Gastrocnemius medialis (tissue), 4 donors: ENCODE measurements at regions not wholly inside any gene's neighbourhood (a gene's known extent, or its start where the extent isn't known, plus 50 kb on each side); places are given as distances from the start of the nearest gene placed in this dataset.

Source experiments
- ATAC-seq, 2 donors: fragments of 150-250 bp; one replicate each; pipeline ENCODE4 v1.9.1; 2016
- DNase-seq, 2 donors: peaks; one replicate each; pipeline ENCODE4 v3.0.0-alpha.2; 2019
- H3K27ac ChIP-seq, 4 donors: fragments of 200-600 bp; sonication (generic); 1 replicate in 1 of 4; 2 replicates in 3 of 4; pipeline ENCODE4 v1.5.1; 2016 to 2018; ENCODE audit warnings: mild to moderate bottlenecking in 2 of 4, moderate library complexity in 1 of 4
- H3K27me3 ChIP-seq, 3 donors: fragments of 200-600 bp; sonication (generic) in 2 of 3; 1 replicate in 1 of 3; 2 replicates in 2 of 3; pipeline versions ENCODE4 v1.5.1 to v1.6.0; 2016 to 2019; ENCODE audit warnings: mild to moderate bottlenecking in 1 of 3, moderate library complexity in 1 of 3
- H3K36me3 ChIP-seq, 2 donors: fragments of 200-600 bp; sonication (generic) in 1 of 2; one replicate each; pipeline ENCODE4 v1.5.1; 2017 to 2018
- H3K4me1 ChIP-seq, 2 donors: fragments of 200-600 bp; sonication (generic) in 1 of 2; one replicate each; pipeline ENCODE4 v1.5.1; 2016 to 2017; ENCODE audit warnings: mild to moderate bottlenecking in 2 of 2
- H3K4me3 ChIP-seq, 4 donors: fragments of 200-600 bp; sonication (generic) in 3 of 4; 1 replicate in 1 of 4; 2 replicates in 3 of 4; pipeline ENCODE4 v1.5.1; 2016 to 2019; ENCODE audit warnings: mild to moderate bottlenecking in 2 of 4
- H3K9me3 ChIP-seq, 3 donors: fragments of 200-600 bp; sonication (generic) in 2 of 3; 1 replicate in 1 of 3; 2 replicates in 2 of 3; pipeline ENCODE4 v1.5.1; 2016 to 2019
- POLR2A ChIP-seq, 2 donors: fragments of 450-650 bp; IDR thresholded peaks; one replicate each; pipeline ENCODE4 v1.6.1; 2017; ENCODE audit warnings: antibody characterized with exemption in 2 of 2, mild to moderate bottlenecking in 2 of 2, moderate library complexity in 2 of 2
- in situ Hi-C, 4 donors: fragments of 200-750 bp; cut with MboI; loops; one replicate each; pipeline versions ENCODE4 v1.15.0 to v1.8.0; 2017; ENCODE audit warnings: low sequenced_read_pairs in 4 of 4
- intact Hi-C: fragments of 100-400 bp; cut with DNase I; formaldehyde crosslinking; loops from one replicate; pipeline ENCODE4 v1.15.1; 2023; ENCODE audit warnings: low total_unique reads
- TF ChIP-seq, protein P1 (sequence below), 5 experiments: fragments of 450-650 bp in 3 of 5; fragments of 200-600 bp in 2 of 5; sonication (generic) in 2 of 5; IDR thresholded peaks in 4 of 5; conservative IDR thresholded peaks in 1 of 5; 1 replicate in 4 of 5; 2 replicates in 1 of 5; pipeline ENCODE4 v1.5.1; 2016 to 2019; ENCODE audit warnings: antibody characterized with exemption in 5 of 5, mild to moderate bottlenecking in 3 of 5, moderate library complexity in 3 of 5

GRCh38 chr5:72618708-72619107 lies 111.5 kb upstream of the ZNF366 start:
- no peaks in the 10 kb centered on the region for H3K9me3 ChIP-seq
- H3K4me3 ChIP-seq: no peak overlapping the region
- peak; percentile 76 to 80 for DNase-seq
- TF ChIP-seq, protein P1, sequence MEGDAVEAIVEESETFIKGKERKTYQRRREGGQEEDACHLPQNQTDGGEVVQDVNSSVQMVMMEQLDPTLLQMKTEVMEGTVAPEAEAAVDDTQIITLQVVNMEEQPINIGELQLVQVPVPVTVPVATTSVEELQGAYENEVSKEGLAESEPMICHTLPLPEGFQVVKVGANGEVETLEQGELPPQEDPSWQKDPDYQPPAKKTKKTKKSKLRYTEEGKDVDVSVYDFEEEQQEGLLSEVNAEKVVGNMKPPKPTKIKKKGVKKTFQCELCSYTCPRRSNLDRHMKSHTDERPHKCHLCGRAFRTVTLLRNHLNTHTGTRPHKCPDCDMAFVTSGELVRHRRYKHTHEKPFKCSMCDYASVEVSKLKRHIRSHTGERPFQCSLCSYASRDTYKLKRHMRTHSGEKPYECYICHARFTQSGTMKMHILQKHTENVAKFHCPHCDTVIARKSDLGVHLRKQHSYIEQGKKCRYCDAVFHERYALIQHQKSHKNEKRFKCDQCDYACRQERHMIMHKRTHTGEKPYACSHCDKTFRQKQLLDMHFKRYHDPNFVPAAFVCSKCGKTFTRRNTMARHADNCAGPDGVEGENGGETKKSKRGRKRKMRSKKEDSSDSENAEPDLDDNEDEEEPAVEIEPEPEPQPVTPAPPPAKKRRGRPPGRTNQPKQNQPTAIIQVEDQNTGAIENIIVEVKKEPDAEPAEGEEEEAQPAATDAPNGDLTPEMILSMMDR (IDR thresholded peaks at IDR 0.05 in 4 of 5, conservative IDR thresholded peaks at IDR 0.05 in 1 of 5): no peak
- TF ChIP-seq POLR2A (IDR thresholded peaks at IDR 0.05): peak; percentile 9 to 45
- peak; percentile 94 to 96 for ATAC-seq
- peak overlapping the region; percentile 80 to 92 (median 87) for H3K27ac ChIP-seq
- peaks cover 40 to 53% of the 10 kb centered on the region in 2 donors for H3K4me1 ChIP-seq
- in situ Hi-C loops: loop anchor here in 3 of 4 donors (10.0 to 25.0 kb wide), 4 partner anchors 194 to 344 kb away; partner anchors contain the start of genes TNPO1 (in 3 of the 3) and FCHO2 (in 1 of the 3)
- no peaks in the 10 kb centered on the region for H3K27me3 ChIP-seq
- intact Hi-C loops: loop anchor here (2.0 kb wide), 1 partner anchor 198 kb away; the partner anchor contains the start of gene TNPO1
- no peaks in the 10 kb centered on the region for H3K36me3 ChIP-seq

GRCh38 chr5:72615061-72615460 lies 107.9 kb upstream of the ZNF366 start:
- intact Hi-C loops: no loop called here
- TF ChIP-seq, protein P1 (IDR thresholded peaks at IDR 0.05 in 4 of 5, conservative IDR thresholded peaks at IDR 0.05 in 1 of 5): no peak
- TF ChIP-seq POLR2A (IDR thresholded peaks at IDR 0.05): no peak
- no peak overlapping the region for H3K27ac ChIP-seq
- peaks cover 20 to 23% of the 10 kb centered on the region in 2 donors for H3K4me1 ChIP-seq
- in situ Hi-C loops: loop anchor here in 3 of 4 donors (10.0 to 25.0 kb wide), 4 partner anchors 197 to 347 kb away; partner anchors contain the start of genes TNPO1 (in 3 of the 3) and FCHO2 (in 1 of the 3)
- no peaks in the 10 kb centered on the region for H3K36me3 ChIP-seq
- no peak overlapping the region for H3K4me3 ChIP-seq
- DNase-seq (no peak), ATAC-seq (no peak)
- no peaks in the 10 kb centered on the region for H3K27me3 ChIP-seq
- no peaks in the 10 kb centered on the region for H3K9me3 ChIP-seq

DNA sequence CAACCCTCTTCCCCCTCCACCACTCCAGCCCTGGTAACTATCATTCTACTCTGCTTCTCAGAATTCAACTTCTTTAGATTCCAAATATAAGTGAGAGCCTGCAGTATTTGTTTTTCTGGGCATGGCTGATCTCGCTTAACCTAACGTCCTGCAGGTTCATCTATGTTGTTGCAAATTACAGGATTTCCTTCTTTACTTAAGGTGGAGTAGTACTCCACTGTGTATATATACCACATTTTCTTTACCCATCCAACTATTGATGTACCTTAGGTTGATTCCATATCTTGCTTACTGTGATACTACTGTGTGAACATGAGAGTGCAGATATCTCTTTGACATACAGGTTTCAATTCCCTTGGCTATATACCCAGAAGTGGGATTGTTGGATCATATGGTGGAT lies 106.3 kb upstream of the ZNF366 start:
- in situ Hi-C loops (loop anchor here in 3 of 4 donors (10.0 to 25.0 kb wide), 4 partner anchors 199 to 349 kb away; partner anchors contain the start of genes TNPO1 (in 3 of the 3) and FCHO2 (in 1 of the 3)), intact Hi-C loops (loop anchor here (2.0 kb wide), 1 partner anchor 47 kb away; no protein-coding TSS in a partner anchor)
- Histone ChIP-seq H3K27me3 (no peaks in the 10 kb centered on the region), H3K9me3 (no peaks in the 10 kb centered on the region), H3K36me3 (no peaks in the 10 kb centered on the region), H3K27ac (no peak overlapping the region), H3K4me3 (no peak overlapping the region), H3K4me1 (peaks cover 10 to 11% of the 10 kb centered on the region in 2 donors)
- TF ChIP-seq, protein P1 (IDR thresholded peaks at IDR 0.05 in 4 of 5, conservative IDR thresholded peaks at IDR 0.05 in 1 of 5): no peak
- TF ChIP-seq POLR2A (IDR thresholded peaks at IDR 0.05): no peak
- ATAC-seq: no peak
- DNase-seq: no peak

GRCh38 chr5:72612810-72613209 lies 105.6 kb upstream of the ZNF366 start:
- H3K27me3 ChIP-seq: no peaks in the 10 kb centered on the region
- TF ChIP-seq, protein P1 (IDR thresholded peaks at IDR 0.05 in 4 of 5, conservative IDR thresholded peaks at IDR 0.05 in 1 of 5): no peak
- no peak for TF ChIP-seq POLR2A (IDR thresholded peaks at IDR 0.05)
- in situ Hi-C loops: loop anchor here in 3 of 4 donors (10.0 to 25.0 kb wide), 4 partner anchors 199 to 349 kb away; partner anchors contain the start of genes TNPO1 (in 3 of the 3) and FCHO2 (in 1 of the 3)
- peaks cover 4 to 6% of the 10 kb centered on the region in 2 donors for H3K4me1 ChIP-seq
- ATAC-seq (no peak), DNase-seq (no peak)
- H3K36me3 ChIP-seq: no peaks in the 10 kb centered on the region
- no peak overlapping the region for H3K4me3 ChIP-seq
- H3K9me3 ChIP-seq: no peaks in the 10 kb centered on the region
- no peak overlapping the region for H3K27ac ChIP-seq
- intact Hi-C loops: loop anchor here (2.0 kb wide), 1 partner anchor 48 kb away; no protein-coding TSS in a partner anchor
